Right cardiac atrium (tissue), 5 donors: ENCODE measurements at regions not wholly inside any gene's neighbourhood (a gene's known extent, or its start where the extent isn't known, plus 50 kb on each side); places are given as distances from the start of the nearest gene placed in this dataset.

Source experiments
- ATAC-seq, 2 donors: fragments of 200-7000 bp; cut with Tn5 transposase; one replicate each; pipeline versions ENCODE4 v1.8.0 to v1.9.1; 2020; ENCODE audit warnings: moderate library complexity in 2 of 2, mild to moderate bottlenecking in 1 of 2
- DNase-seq, 3 donors: peaks; one replicate each; pipeline ENCODE4 v3.0.0-alpha.2; 2020
- H3K27ac ChIP-seq: one replicate; pipeline ENCODE4 v1.5.1; 2013; ENCODE audit warnings: mild to moderate bottlenecking, low read length, control low read depth, moderate library complexity
- H3K27me3 ChIP-seq: one replicate; pipeline ENCODE4 v1.6.1; 2013; ENCODE audit not compliant: control insufficient read depth, insufficient read depth
- H3K4me1 ChIP-seq: one replicate; pipeline ENCODE4 v1.6.1; 2013; ENCODE audit warnings: low read length; ENCODE audit not compliant: control insufficient read depth, insufficient read depth
- H3K4me3 ChIP-seq: one replicate; pipeline ENCODE4 v1.5.1; 2013; ENCODE audit warnings: low read length, control low read depth
- H3K9me3 ChIP-seq: one replicate; pipeline ENCODE4 v1.6.1; 2013; ENCODE audit warnings: low read length; ENCODE audit not compliant: control insufficient read depth
- WGBS: extraction: QIAGEN DNeasy Blood & Tissue Kit; methylation state at CpG from one replicate; pipeline ENCODE4 v1.1.7; 2013; 5-methylcytosine and 5-hydroxymethylcytosine counted together
- intact Hi-C, 4 donors: fragments of 100-400 bp; cut with DNase I; formaldehyde crosslinking; loops; one replicate each; pipeline versions ENCODE4 v1.11.0 to v1.14.0; 2022 to 2023
- donor health status: healthy with polysubstance abuse.
- donor health status: DM: no; HTN: yes; CAD: no.
- donor health status: DM: no; HTN: no; CAD: no.
- donor health status: DM: no; HTN: yes; CAD: no; lungs with severe emphysema.
- donor health status: DM: yes; HTN: yes; CAD: no.

- no peak for DNase-seq
- ATAC-seq: no peak
- Histone ChIP-seq H3K4me1 (no peaks in the 10 kb centered on the region), H3K27ac (no peak overlapping the region), H3K9me3 (no peaks in the 10 kb centered on the region), H3K27me3 (no peaks in the 10 kb centered on the region), H3K4me3 (no peak overlapping the region)
- intact Hi-C loops: no loop called here
- WGBS: 42% methylated on average over 2 of the region's 2 CpGs
Observed at GRCh38 chr3:158970006-158970405, 168.2 kb downstream of the MFSD1 start.

GRCh38 chr3:158974904-158975303 is 173.1 kb downstream of the MFSD1 start:
- WGBS: 79% methylated on average over 1 of the region's 1 CpG
- Histone ChIP-seq H3K4me1 (no peaks in the 10 kb centered on the region), H3K4me3 (no peak overlapping the region), H3K27me3 (no peaks in the 10 kb centered on the region), H3K9me3 (no peaks in the 10 kb centered on the region), H3K27ac (no peak overlapping the region)
- intact Hi-C loops: no loop called here
- ATAC-seq (no peak), DNase-seq (no peak)

- Histone ChIP-seq H3K4me3 (no peak overlapping the region), H3K27me3 (no peaks in the 10 kb centered on the region), H3K4me1 (no peaks in the 10 kb centered on the region), H3K27ac (no peak overlapping the region), H3K9me3 (no peaks in the 10 kb centered on the region)
- intact Hi-C loops: no loop called here
- 86% methylated on average over 2 of the region's 2 CpGs for WGBS
- no peak for ATAC-seq
- no peak for DNase-seq
Observed at GRCh38 chr3:158976966-158977365, 175.1 kb downstream of the MFSD1 start.

GRCh38 chr3:158977497-158977896 is 175.6 kb downstream of the MFSD1 start:
- Histone ChIP-seq H3K9me3 (no peaks in the 10 kb centered on the region), H3K27me3 (no peaks in the 10 kb centered on the region), H3K4me3 (no peak overlapping the region), H3K4me1 (no peaks in the 10 kb centered on the region), H3K27ac (no peak overlapping the region)
- ATAC-seq: no peak
- 66% methylated on average over 4 of the region's 4 CpGs for WGBS
- no peak for DNase-seq
- intact Hi-C loops: no loop called here

- no peak for DNase-seq
- intact Hi-C loops: no loop called here
- Histone ChIP-seq H3K27ac (no peak overlapping the region), H3K27me3 (no peaks in the 10 kb centered on the region), H3K9me3 (no peaks in the 10 kb centered on the region), H3K4me3 (no peak overlapping the region), H3K4me1 (no peaks in the 10 kb centered on the region)
- WGBS: 76% methylated on average over 5 of the region's 5 CpGs
- no peak for ATAC-seq
Observed at GRCh38 chr3:158983216-158984099, 181.6 kb downstream of the MFSD1 start.

GRCh38 chr3:158991146-158991705 is 189.4 kb downstream of the MFSD1 start:
- Histone ChIP-seq H3K27me3 (no peaks in the 10 kb centered on the region), H3K9me3 (no peaks in the 10 kb centered on the region), H3K4me3 (no peak overlapping the region), H3K27ac (no peak overlapping the region), H3K4me1 (no peaks in the 10 kb centered on the region)
- no peak for DNase-seq
- intact Hi-C loops: no loop called here
- 41% methylated on average over 6 of the region's 6 CpGs for WGBS
- ATAC-seq: no peak

- intact Hi-C loops: no loop called here
- Histone ChIP-seq H3K4me3 (no peak overlapping the region), H3K4me1 (no peaks in the 10 kb centered on the region), H3K27ac (no peak overlapping the region), H3K9me3 (no peaks in the 10 kb centered on the region), H3K27me3 (no peaks in the 10 kb centered on the region)
- no peak for DNase-seq
- no peak for ATAC-seq
Observed at GRCh38 chr3:158992463-158992862, 190.6 kb downstream of the MFSD1 start.

GRCh38 chr3:158994386-158994785 is 192.5 kb downstream of the MFSD1 start:
- intact Hi-C loops: no loop called here
- 69% methylated on average over 4 of the region's 4 CpGs for WGBS
- DNase-seq (no peak), ATAC-seq (no peak)
- Histone ChIP-seq H3K4me1 (no peaks in the 10 kb centered on the region), H3K4me3 (no peak overlapping the region), H3K9me3 (no peaks in the 10 kb centered on the region), H3K27me3 (no peaks in the 10 kb centered on the region), H3K27ac (no peak overlapping the region)

- intact Hi-C loops: no loop called here
- Histone ChIP-seq H3K27ac (no peak overlapping the region), H3K4me1 (no peaks in the 10 kb centered on the region), H3K4me3 (no peak overlapping the region), H3K27me3 (no peaks in the 10 kb centered on the region), H3K9me3 (no peaks in the 10 kb centered on the region)
- no peak for DNase-seq
- 78% methylated on average over 1 of the region's 1 CpG for WGBS
- ATAC-seq: no peak
Observed at GRCh38 chr3:159001711-159002110, 199.9 kb downstream of the MFSD1 start.

GRCh38 chr3:159005137-159005536 is 203.3 kb downstream of the MFSD1 start:
- Histone ChIP-seq H3K4me3 (no peak overlapping the region), H3K27me3 (no peaks in the 10 kb centered on the region), H3K27ac (no peak overlapping the region), H3K4me1 (no peaks in the 10 kb centered on the region), H3K9me3 (no peaks in the 10 kb centered on the region)
- no peak for DNase-seq
- intact Hi-C loops: no loop called here
- no peak for ATAC-seq

GRCh38 chr3:159007331-159007730 is 205.5 kb downstream of the MFSD1 start:
- Histone ChIP-seq H3K27ac (no peak overlapping the region), H3K4me1 (no peaks in the 10 kb centered on the region), H3K4me3 (no peak overlapping the region), H3K9me3 (no peaks in the 10 kb centered on the region), H3K27me3 (no peaks in the 10 kb centered on the region)
- ATAC-seq (no peak), DNase-seq (no peak)
- WGBS: 18% methylated on average over 1 of the region's 1 CpG
- intact Hi-C loops: no loop called here
